HG03060 (cell line): ENCODE measurements at regions not wholly inside any gene's neighbourhood (a gene's known extent, or its start where the extent isn't known, plus 50 kb on each side); places are given as distances from the start of the nearest gene placed in this dataset.
A peak's percentile ranks its signal among the peaks of the same experiment; 100 is the strongest.

Experiments
- ATAC-seq: cut with Tn5 transposase; IDR thresholded peaks from one replicate; pipeline ENCODE4 v1.9.1; 2021; ENCODE audit warnings: low read depth, moderate number of reproducible peaks; ENCODE audit not compliant: unreplicated experiment

- peak; percentile 66 for ATAC-seq
Observed at GRCh38 chr6:163814494-163815364, 400.2 kb downstream of the QKI start.

DNA sequence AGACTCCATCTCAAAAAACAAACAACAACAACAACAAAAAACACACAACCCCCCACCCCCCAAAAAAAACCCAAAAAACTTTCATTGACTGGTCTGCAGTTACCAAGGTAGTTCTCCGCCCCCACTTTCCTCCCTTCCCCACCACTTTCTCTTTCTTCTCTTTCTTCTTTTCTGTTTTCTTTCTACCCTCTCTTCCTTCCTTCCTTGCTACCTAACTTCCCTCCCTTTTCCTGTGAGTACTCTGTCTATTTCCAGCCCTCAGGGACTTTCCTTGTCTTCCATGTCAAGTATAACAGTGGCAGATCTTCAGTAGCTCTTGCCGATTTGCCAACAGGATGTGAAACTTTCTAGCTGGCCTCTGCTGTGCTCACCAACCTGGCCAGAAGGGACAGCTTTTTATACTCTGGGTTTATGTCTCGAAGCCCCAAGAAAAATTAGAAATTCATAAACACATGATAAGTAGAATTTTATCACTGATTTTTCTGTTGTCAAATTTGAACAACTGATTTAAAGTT, 399.5 kb downstream of the QKI start:
- ATAC-seq, result peak; percentile 39

GRCh38 chr6:163811317-163811716, 396.8 kb downstream of the QKI start:
- no peak for ATAC-seq

GRCh38 chr6:163809364-163809763, 394.8 kb downstream of the QKI start:
- ATAC-seq, result no peak

DNA sequence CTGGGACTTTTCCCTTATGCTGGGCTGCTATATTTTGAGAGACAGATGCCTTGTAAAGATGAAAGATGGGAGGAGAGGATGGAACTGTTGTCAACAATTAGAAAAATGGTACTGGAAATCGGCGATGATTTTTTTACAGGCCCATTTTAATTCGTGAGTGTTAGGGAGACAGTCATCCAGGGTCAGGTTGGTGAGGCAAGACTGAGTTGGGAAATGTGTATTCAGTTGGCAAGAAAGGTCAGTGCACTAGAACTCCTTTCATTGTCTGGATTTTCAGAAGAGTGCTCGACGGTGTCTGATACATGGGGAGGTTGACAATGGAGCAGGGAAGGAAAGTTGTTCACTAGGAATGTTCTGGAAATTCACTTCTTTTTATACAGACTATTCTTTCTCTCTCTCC, 394.4 kb downstream of the QKI start:
- no peak for ATAC-seq

GRCh38 chr6:163808231-163808630, 393.7 kb downstream of the QKI start:
- no peak for ATAC-seq

DNA sequence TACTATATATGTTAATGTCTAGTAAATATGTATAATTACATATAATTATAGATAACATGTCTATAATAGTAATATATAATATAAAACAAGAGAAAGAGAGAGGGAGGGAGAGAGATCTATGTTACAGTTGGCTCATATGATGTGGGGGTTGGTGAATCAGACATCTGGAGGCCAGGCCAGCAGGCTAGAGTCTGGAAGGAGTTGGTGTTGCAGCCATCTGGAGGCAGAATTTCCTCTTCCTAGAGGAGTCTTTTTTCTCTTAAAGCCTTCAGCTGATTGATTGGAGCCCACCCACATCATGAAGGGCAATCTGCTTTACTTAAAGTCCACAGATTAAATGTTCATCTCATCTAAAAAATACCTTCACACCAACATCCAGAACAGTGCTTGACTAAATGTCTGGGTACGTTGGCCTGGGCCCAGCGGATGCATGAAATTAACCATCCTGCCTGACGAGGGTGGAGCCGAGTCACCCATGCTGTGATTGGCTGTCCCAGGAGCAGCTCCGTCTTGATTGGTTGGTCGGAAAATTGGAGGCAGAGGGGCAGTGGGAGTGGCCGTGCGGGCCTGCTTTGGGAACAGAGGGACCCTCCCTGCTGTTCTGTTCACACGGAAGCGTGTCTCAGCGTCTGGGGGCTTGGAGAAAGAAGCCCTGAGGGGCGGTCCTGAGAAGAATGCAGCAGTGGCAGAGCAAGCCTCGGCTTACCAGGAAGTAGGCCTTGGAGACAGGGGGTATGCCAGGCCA, 392.4 kb downstream of the QKI start:
- ATAC-seq, result no peak

GRCh38 chr6:163804991-163805390, 390.5 kb downstream of the QKI start:
- ATAC-seq, result no peak

GRCh38 chr6:163802267-163802666, 387.7 kb downstream of the QKI start:
- no peak for ATAC-seq

GRCh38 chr6:163797296-163797845, 382.9 kb downstream of the QKI start:
- no peak for ATAC-seq

- ATAC-seq, result peak; percentile 99
Observed at GRCh38 chr6:163793011-163793983, 378.8 kb downstream of the QKI start.

GRCh38 chr6:163790266-163790840, 375.8 kb downstream of the QKI start:
- no peak for ATAC-seq

DNA sequence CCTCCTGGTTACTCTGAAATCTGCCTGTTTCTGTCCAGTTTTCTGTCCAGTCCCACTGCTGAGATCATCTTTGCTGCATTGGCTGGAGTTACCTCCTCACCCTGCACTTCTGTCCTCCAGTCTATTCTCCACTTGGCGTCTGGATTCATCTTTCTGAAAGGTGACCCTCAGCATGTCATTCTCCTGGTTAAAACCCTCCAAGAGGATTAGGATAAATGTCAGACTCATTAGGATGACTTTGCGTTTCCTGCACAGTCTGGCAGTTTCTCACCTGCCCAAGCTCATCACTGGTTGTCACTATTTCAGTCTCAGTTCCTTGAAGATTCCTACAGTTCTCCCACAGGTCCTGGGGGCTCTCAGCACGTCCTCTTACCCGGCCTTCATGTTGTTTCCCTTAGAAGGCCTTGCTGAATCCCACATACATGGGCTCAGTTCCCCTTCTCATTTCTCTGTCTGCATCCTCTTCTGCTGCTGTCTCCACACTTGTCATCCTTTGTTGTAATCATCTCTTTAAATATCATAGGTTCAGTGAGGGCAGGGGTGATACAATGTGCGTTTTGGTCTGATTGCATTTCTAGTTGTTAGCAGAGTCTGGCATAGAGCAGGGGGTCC, 374.8 kb downstream of the QKI start:
- no peak for ATAC-seq

DNA sequence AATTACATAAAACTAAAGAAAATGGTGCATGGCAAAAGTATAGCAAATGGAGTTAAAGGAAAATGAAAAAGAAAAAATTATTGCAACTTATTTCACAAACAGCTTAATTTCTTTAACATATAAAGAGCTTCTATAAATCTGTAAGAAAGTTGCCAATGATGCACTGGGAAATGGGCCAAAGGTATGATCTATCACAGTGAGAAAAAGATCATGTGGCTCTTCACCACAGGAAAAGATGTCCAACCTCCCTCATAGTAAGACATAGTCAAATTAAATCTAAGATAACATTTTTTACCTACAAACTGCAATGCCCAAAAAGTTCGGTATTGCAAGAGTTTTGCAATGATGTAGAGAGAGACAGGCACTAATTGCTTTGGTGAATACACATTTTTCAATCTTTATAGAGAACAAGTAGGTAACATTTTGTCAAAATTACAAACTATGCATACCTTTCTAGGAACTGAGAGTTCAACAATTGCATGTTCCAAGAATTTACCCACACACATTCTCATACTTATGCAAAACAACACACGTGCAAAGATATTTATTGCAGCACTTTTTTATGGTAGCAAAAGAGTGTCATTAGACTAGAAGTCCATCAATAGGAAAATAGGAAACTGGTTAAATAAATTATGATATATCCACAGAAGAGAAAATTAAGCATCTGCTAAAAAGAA, 372.6 kb downstream of the QKI start:
- no peak for ATAC-seq

DNA sequence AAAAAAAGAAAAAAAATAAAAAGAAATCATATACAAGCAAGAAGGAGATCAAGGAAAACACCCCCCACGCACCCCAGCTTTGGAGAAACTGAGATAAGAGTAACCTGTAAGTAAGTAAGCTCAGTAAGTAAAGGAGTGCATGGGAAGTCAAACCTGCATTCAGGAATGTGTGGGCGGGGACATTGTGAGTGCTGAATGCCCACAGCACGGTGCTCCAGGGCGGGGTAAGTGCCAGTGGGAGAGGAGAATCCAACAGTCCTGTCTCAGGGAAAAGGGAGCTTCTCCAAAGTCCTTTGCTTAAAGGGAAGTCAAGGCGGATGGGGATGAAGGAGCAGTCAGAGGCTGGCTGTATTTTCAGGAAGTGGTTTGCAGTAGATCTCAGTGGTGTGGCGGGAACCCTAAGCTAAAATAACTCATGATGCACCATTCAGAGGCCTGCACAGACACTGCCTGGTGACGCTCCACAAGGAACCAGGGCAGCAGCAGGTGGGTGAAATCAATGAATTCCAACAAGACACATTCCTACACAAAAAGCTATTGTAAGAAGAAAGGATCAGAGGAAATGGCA, 368.0 kb downstream of the QKI start:
- peak; percentile 75 for ATAC-seq

GRCh38 chr6:163780994-163781393, 366.5 kb downstream of the QKI start:
- no peak for ATAC-seq

- no peak for ATAC-seq
Observed at GRCh38 chr6:163779727-163780284, 365.3 kb downstream of the QKI start.

DNA sequence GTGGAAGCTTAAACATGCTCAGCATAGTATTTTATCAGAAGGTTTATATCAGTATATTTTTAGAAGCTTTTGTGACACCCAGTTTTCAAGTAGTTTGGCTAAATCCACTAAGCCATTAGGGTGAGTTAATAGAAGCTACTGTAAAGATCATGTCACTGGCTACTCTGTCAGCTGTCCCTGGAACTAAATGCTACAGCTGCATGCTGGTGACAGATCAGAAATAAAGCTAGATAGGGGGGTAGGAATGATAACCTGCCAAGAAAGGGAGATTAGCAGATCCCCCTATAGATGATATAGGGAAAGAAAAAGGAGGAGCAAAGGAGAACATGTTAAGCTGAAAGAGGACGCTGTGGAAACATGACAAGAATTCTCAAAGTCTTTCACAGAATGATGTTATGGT, 363.2 kb downstream of the QKI start:
- no peak for ATAC-seq
